ENCODE measurements at regions not wholly inside any gene's neighbourhood (a gene's known extent, or its start where the extent isn't known, plus 50 kb on each side); places are given as distances from the start of the nearest gene placed in this dataset.
A peak's percentile ranks its signal among the peaks of the same experiment; 100 is the strongest.

DNA sequence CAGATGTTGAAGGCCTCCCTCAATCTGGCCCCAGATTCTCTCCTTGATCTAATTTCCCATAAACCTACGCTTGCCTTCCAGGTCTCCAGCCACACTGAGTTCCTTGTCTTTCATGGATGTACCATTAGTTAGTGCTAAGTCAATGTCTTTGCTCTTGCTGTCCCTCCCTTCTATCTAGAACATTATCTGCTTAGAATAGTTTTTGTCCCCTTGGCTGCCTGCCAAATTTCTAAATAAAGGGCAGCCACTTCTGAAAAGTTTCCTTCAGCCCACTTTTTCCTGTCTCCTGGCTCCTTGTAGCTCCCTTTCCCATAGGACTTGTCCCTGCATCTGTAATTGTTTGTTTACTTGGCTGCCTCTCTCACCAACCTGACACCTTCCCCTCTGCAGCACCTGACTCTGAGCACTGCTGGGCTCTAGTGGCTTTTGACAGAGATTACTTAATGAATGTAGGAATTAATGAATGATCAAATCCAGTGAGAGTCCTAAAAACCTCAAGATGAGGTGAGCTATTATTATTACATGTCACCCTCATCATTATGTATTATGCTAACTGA lies 58.3 kb downstream of the CXCL12 start:
- H3K9me3 Mint-ChIP-seq: no peaks in the 10 kb centered on the region
- H3K4me1 Mint-ChIP-seq (ENCODE audit: low read depth): no peaks in the 10 kb centered on the region
- H3K36me3 Mint-ChIP-seq (ENCODE audit: low read depth): no peaks in the 10 kb centered on the region
- no peak overlapping the region for H3K27ac Mint-ChIP-seq
- intact Hi-C loops (cut with micrococcal nuclease): no loop called here
- H3K4me3 Mint-ChIP-seq: no peak overlapping the region
- DNase-seq: no peak
- CTCF ChIA-PET: interaction anchor here (0.7 kb wide), 1 partner anchor 11 kb away, joined by 3 read pairs; no protein-coding TSS in a partner anchor
- H3K27me3 Mint-ChIP-seq (ENCODE audit: low read depth): peaks cover 12% of the 10 kb centered on the region

DNA sequence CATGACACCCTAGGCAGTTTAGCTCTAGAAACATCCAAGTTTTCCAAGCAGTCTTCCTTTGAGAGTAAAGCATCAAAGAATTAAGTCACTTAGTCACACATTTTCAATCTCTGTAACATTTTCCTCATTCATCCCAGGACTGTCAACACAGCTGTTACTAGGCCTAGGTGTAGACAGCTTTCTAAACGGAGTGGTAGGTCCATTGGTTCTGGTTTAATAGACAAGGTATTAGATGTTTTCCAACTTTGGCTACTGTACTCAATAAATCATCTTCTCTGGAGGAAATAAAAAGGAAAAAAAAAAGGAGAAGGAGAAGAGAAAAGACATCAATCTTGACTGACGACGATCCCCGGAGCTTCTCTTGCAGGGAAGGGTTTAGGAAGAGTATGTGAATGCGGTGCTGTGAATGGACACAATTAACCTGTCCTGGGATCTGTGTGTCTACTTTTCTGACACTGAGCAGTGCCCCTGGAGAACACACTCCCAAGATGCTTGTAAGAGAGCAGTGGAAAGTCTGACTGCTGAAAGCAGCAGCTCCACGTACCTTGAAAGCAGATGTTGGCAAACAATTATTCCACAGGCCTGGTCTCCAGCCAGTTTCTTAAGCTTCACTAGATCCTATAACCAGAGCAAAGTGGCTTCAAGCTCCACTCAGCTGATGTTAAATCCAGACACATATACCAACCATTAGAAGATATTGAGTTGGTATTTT lies 59.1 kb downstream of the CXCL12 start:
- Mint-ChIP-seq H3K4me3 (no peak overlapping the region), H3K4me1 (ENCODE audit: low read depth) (no peaks in the 10 kb centered on the region), H3K27me3 (ENCODE audit: low read depth) (peaks cover 12% of the 10 kb centered on the region), H3K27ac (no peak overlapping the region), H3K9me3 (no peaks in the 10 kb centered on the region), H3K36me3 (ENCODE audit: low read depth) (no peaks in the 10 kb centered on the region)
- DNase-seq: no peak
- CTCF ChIA-PET: interaction anchor here (0.9 kb wide), 1 partner anchor 15 kb away, joined by 4 read pairs; no protein-coding TSS in a partner anchor
- intact Hi-C loops (cut with micrococcal nuclease): no loop called here

DNA sequence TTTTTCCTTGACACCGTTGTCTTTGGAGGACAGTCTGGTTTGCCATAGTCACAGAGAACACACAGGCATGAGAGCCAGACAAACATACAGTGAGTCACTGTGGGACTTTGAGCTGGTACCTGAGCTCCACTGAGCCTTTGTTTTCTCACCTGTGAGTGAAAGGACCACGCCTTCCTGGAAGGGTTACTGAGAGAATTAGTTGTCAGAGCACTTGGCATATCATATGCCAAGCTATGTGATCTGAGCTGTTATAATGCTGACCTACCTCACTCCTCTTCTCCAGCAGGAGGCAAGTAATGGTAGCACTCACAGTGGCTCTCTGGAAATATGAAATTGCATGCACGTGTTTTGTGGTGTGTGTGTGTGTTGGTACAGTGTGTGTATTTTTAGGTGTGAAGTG lies 59.7 kb downstream of the CXCL12 start:
- Mint-ChIP-seq H3K27me3 (ENCODE audit: low read depth) (peaks cover 15% of the 10 kb centered on the region), H3K4me3 (no peak overlapping the region), H3K36me3 (ENCODE audit: low read depth) (no peaks in the 10 kb centered on the region), H3K9me3 (no peaks in the 10 kb centered on the region), H3K4me1 (ENCODE audit: low read depth) (no peaks in the 10 kb centered on the region), H3K27ac (no peak overlapping the region)
- intact Hi-C loops (cut with micrococcal nuclease): no loop called here
- no peak for DNase-seq
- CTCF ChIA-PET: interaction anchor here (0.7 to 0.9 kb wide), 2 partner anchors 14 to 63 kb away, joined by 3 to 4 read pairs; no protein-coding TSS in a partner anchor

DNA sequence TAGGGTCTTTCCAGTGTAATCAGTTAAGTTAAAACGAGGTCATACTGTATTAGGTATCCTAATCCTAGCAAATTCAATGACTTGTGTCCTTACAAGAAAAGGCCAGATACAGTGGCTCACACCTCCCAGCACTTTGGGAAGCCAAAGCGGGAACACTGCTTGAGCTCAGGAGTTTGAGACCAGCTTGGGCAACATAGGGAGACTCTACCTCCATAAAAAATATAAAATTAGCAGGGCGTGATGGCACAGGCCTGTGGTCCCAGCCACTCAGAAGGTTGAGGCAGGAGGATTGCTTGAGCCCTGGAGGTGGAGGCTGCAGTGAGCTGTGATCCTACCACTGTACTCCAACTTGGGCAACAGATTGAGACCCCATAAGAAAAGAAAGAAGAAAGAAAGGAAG lies 61.1 kb downstream of the CXCL12 start:
- H3K4me3 Mint-ChIP-seq: no peak overlapping the region
- DNase-seq: no peak
- no peak overlapping the region for H3K27ac Mint-ChIP-seq
- no peaks in the 10 kb centered on the region for H3K9me3 Mint-ChIP-seq
- no peaks in the 10 kb centered on the region for H3K4me1 Mint-ChIP-seq (ENCODE audit: low read depth)
- H3K36me3 Mint-ChIP-seq (ENCODE audit: low read depth): no peaks in the 10 kb centered on the region
- peaks cover 15% of the 10 kb centered on the region for H3K27me3 Mint-ChIP-seq (ENCODE audit: low read depth)
- CTCF ChIA-PET: no interaction called here
- intact Hi-C loops (cut with micrococcal nuclease): no loop called here

DNA sequence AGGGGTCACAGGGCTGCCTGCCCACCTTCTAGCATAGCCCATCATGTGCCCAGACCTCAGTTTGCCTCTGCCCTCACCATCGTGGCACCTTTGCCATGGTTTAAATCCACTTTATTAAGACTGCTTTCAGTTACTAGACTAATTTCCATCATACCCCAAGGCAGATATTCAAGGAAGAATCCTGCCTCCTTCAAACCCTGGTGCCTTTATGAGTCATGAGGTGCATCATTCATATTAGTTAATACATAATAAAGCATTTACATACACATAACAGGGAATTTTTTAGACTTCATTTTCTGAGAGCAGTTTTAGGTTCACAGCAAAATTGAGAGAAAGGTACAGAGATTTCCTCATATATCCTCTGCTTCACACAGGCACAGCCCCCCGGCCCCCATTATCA lies 62.8 kb downstream of the CXCL12 start:
- no peak overlapping the region for H3K27ac Mint-ChIP-seq
- no peak for DNase-seq
- H3K27me3 Mint-ChIP-seq (ENCODE audit: low read depth): peaks cover 20% of the 10 kb centered on the region
- CTCF ChIA-PET: no interaction called here
- no peaks in the 10 kb centered on the region for H3K4me1 Mint-ChIP-seq (ENCODE audit: low read depth)
- H3K9me3 Mint-ChIP-seq: no peaks in the 10 kb centered on the region
- no peaks in the 10 kb centered on the region for H3K36me3 Mint-ChIP-seq (ENCODE audit: low read depth)
- intact Hi-C loops (cut with micrococcal nuclease): no loop called here
- H3K4me3 Mint-ChIP-seq: no peak overlapping the region

DNA sequence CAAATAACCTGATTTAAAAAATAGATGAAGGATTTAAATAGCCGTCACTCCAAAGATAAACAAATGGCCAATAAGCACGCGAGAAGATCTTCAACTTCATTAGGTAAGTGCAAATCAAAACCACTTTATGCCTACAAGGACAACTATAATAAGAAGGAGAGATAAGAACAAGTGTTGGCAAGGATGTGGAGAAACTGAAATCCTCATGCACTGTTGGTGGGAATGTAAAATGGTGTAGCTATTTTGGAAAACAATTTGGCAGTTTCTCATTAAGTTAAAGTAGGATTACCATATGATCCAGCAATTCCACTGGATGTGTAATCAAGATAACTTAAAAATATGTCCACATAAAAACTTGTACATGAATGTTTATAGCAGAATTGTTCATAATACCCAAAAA lies 64.1 kb downstream of the CXCL12 start:
- no peaks in the 10 kb centered on the region for H3K36me3 Mint-ChIP-seq (ENCODE audit: low read depth)
- H3K4me1 Mint-ChIP-seq (ENCODE audit: low read depth): no peaks in the 10 kb centered on the region
- H3K27ac Mint-ChIP-seq: no peak overlapping the region
- no peaks in the 10 kb centered on the region for H3K9me3 Mint-ChIP-seq
- peaks cover 18% of the 10 kb centered on the region for H3K27me3 Mint-ChIP-seq (ENCODE audit: low read depth)
- no peak for DNase-seq
- intact Hi-C loops (cut with micrococcal nuclease): no loop called here
- CTCF ChIA-PET: no interaction called here
- H3K4me3 Mint-ChIP-seq: no peak overlapping the region

GRCh38 chr10:44317856-44318255 lies 67.0 kb downstream of the CXCL12 start:
- no peak overlapping the region for H3K4me3 Mint-ChIP-seq
- H3K9me3 Mint-ChIP-seq: no peaks in the 10 kb centered on the region
- CTCF ChIA-PET: no interaction called here
- no peak for DNase-seq
- intact Hi-C loops (cut with micrococcal nuclease): no loop called here
- H3K36me3 Mint-ChIP-seq (ENCODE audit: low read depth): no peaks in the 10 kb centered on the region
- no peaks in the 10 kb centered on the region for H3K4me1 Mint-ChIP-seq (ENCODE audit: low read depth)
- H3K27ac Mint-ChIP-seq: no peak overlapping the region
- H3K27me3 Mint-ChIP-seq (ENCODE audit: low read depth): peaks cover 12% of the 10 kb centered on the region

- no peaks in the 10 kb centered on the region for H3K4me1 Mint-ChIP-seq (ENCODE audit: low read depth)
- no peak overlapping the region for H3K27ac Mint-ChIP-seq
- no peaks in the 10 kb centered on the region for H3K36me3 Mint-ChIP-seq (ENCODE audit: low read depth)
- CTCF ChIA-PET: no interaction called here
- intact Hi-C loops (cut with micrococcal nuclease): no loop called here
- no peak for DNase-seq
- no peaks in the 10 kb centered on the region for H3K9me3 Mint-ChIP-seq
- H3K27me3 Mint-ChIP-seq (ENCODE audit: low read depth): peaks cover 12% of the 10 kb centered on the region
- no peak overlapping the region for H3K4me3 Mint-ChIP-seq
These were observed 68.0 kb downstream of the CXCL12 start for GRCh38 chr10:44316922-44317215.

- H3K4me1 Mint-ChIP-seq (ENCODE audit: low read depth): peaks cover 4% of the 10 kb centered on the region
- H3K9me3 Mint-ChIP-seq: no peaks in the 10 kb centered on the region
- intact Hi-C loops (cut with micrococcal nuclease): no loop called here
These were observed 68.5 kb downstream of the CXCL12 start for GRCh38 chr10:44316187-44316921.

GRCh38 chr10:44314802-44315460 lies 70.0 kb downstream of the CXCL12 start:
- Mint-ChIP-seq H3K4me1 (ENCODE audit: low read depth) (peaks cover 8% of the 10 kb centered on the region), H3K36me3 (ENCODE audit: low read depth) (no peaks in the 10 kb centered on the region), H3K9me3 (no peaks in the 10 kb centered on the region), H3K27ac (no peak overlapping the region), H3K4me3 (no peak overlapping the region), H3K27me3 (ENCODE audit: low read depth) (peaks cover 18% of the 10 kb centered on the region)
- DNase-seq: no peak
- intact Hi-C loops (cut with micrococcal nuclease): loop anchor here (5.0 kb wide), 1 partner anchor 542 kb away; no protein-coding TSS in a partner anchor
- CTCF ChIA-PET: interaction anchor here (0.6 kb wide), 1 partner anchor 12 kb away, joined by 3 read pairs; no protein-coding TSS in a partner anchor

More at GRCh38 chr10:44316187-44316921, 68.5 kb downstream of the CXCL12 start:
- Mint-ChIP-seq H3K36me3 (ENCODE audit: low read depth) (no peaks in the 10 kb centered on the region), H3K27ac (no peak overlapping the region), H3K4me3 (no peak overlapping the region), H3K27me3 (ENCODE audit: low read depth) (peaks cover 17% of the 10 kb centered on the region)
- CTCF ChIA-PET: interaction anchor here (0.7 kb wide), 1 partner anchor 70 kb away, joined by 3 read pairs; no protein-coding TSS in a partner anchor
- peak; percentile 12 for DNase-seq

DNA sequence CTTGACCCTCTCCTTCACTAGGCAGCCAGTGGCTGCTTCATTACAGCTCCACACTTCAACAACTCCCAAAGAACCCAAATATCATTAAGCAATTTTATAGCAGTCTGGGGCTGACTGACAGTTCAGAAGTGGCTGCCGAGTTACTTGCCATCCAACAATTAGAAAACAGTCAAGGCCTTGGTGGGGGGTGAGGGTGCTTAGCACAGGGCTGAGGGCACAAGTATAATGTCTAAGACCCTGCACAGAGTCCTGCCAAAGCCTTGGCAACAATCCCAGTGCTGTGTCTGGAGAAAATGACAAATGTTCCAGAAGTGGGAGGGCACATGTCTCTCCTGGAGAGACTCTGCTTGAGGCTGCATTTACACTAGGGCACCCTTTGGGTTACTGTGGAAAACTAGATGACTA lies 71.1 kb downstream of the CXCL12 start:
- Mint-ChIP-seq H3K9me3 (no peaks in the 10 kb centered on the region), H3K27ac (no peak overlapping the region), H3K36me3 (ENCODE audit: low read depth) (no peaks in the 10 kb centered on the region), H3K27me3 (ENCODE audit: low read depth) (peaks cover 17% of the 10 kb centered on the region), H3K4me3 (no peak overlapping the region), H3K4me1 (ENCODE audit: low read depth) (peaks cover 8% of the 10 kb centered on the region)
- CTCF ChIA-PET: interaction anchor here (0.6 kb wide), 1 partner anchor 77 kb away, joined by 3 read pairs; no protein-coding TSS in a partner anchor
- intact Hi-C loops (cut with micrococcal nuclease): loop anchor here (5.0 kb wide), 1 partner anchor 544 kb away; no protein-coding TSS in a partner anchor
- DNase-seq: no peak

DNA sequence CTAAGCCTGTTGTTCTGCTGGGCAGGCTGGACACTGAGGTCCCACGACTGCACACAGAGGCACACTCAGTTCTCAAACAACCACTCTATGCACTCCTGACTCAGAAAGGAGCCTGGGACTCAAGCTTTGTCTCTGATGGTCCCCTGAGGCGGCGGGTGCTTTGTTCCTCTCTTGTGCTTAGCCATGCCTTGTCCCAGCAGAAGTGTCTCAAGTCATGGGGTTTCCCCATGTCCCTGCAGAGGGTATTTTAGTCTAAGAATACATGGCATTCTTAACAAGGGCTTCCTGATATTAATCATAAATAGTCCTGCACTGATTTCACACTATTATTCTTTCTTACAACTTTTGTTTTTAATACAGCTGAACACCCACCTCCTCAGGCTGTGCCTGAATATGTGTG lies 72.5 kb downstream of the CXCL12 start:
- H3K9me3 Mint-ChIP-seq: no peaks in the 10 kb centered on the region
- no peaks in the 10 kb centered on the region for H3K36me3 Mint-ChIP-seq (ENCODE audit: low read depth)
- H3K4me1 Mint-ChIP-seq (ENCODE audit: low read depth): peaks cover 8% of the 10 kb centered on the region
- no peak overlapping the region for H3K4me3 Mint-ChIP-seq
- no peak overlapping the region for H3K27ac Mint-ChIP-seq
- DNase-seq: no peak
- CTCF ChIA-PET: no interaction called here
- intact Hi-C loops (cut with micrococcal nuclease): loop anchor here (5.0 kb wide), 1 partner anchor 545 kb away; no protein-coding TSS in a partner anchor
- peaks cover 13% of the 10 kb centered on the region for H3K27me3 Mint-ChIP-seq (ENCODE audit: low read depth)

All from activated naive CD4-positive, alpha-beta T cell treated with anti-CD3 and anti-CD28 coated beads for 36 hours (primary cell).